ENCODE measurements at regions not wholly inside any gene's neighbourhood (a gene's known extent, or its start where the extent isn't known, plus 50 kb on each side); places are given as distances from the start of the nearest gene placed in this dataset.

DNA sequence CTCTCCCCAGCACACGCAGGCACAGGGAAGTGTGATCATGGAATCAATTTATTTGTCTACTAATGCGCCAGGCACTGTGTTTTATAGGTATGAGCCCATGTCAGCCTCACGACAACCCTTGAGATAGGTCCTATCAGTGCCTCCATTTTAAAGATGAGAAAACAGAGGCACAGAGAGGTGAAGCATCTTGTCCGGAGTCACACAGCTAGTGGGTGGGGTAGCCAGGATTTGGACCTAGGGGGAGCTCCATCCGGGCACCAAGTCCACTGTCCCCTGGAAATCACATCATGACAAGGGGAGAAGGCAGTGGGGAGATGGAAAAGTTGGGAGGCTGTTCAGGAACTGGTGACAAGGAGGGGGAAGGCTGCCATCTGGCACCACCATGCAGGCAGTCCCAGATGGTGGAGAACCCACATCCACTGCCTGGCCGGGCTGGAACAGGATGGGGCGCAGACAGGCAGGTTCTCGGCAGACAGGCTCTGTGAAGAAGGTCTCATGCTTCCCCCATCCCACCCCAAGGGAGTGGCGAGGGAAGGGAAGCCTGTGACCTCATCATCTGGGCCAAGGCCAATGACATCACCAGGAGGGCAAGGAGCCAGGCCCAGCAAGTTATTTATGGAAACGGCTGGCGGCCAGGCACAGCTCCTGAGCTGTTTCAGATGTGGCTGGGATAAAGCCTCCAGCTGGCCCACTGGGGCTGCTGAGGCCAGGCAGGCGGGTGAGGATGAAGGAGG, 126.0 kb upstream of the SDK2 start (continued):
- TF ChIP-seq MED13 (CRISPR knock-in tag; IDR thresholded peaks at IDR 0.05) (no peak), GPN1 (CRISPR knock-in tag; IDR thresholded peaks at IDR 0.05; ENCODE audit: borderline replicate concordance) (no peak), MTA3 (CRISPR knock-in tag; IDR thresholded peaks at IDR 0.05) (no peak), ZKSCAN5 (CRISPR knock-in tag; IDR thresholded peaks at IDR 0.05) (no peak), ZNF160 (CRISPR knock-in tag; IDR thresholded peaks at IDR 0.05) (no peak), MEF2D (CRISPR knock-in tag; IDR thresholded peaks at IDR 0.05) (0 out of 2 replicates have a peak, but pooled peaks have one; percentile 25)

DNA sequence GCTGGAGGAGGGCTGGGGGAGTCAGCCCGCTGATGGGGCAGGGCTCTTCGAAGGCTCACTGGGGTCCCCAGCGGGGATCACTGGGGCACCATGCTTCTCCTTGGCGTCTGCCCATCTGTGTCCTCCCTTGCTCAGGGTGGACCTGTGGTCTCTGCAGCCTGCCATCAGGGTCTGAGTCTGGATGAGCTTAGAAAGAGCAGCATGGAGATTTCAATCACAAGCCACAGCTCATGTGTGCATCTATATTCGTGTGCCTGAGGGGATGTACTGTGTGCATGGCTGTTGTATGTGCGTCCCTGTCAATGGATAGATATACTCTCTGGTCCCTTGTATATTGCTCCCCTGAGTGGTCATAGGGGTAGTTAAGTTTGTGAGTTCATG, 126.6 kb upstream of the SDK2 start:
- Histone ChIP-seq H2AFZ (ENCODE audit: low read length) (no peak overlapping the region), H3K79me2 (ENCODE audit: insufficient read depth, low read length) (no peaks in the 10 kb centered on the region), H3K4me3 (replicated peaks in 1 of 3; ENCODE audit: insufficient read depth in 1 of 3, low read depth in 2 of 3, low read length in 3 of 3) (no peak overlapping the region), H3K27ac (ENCODE audit: extremely low read length, insufficient read depth, low read length) (no peak overlapping the region), H3K4me1 (ENCODE audit: insufficient read depth, low read length) (peaks cover 10% of the 10 kb centered on the region; the same call in 1 of the 2 replicates), H3K9me3 (ENCODE audit: low read length) (no peaks in the 10 kb centered on the region), H3K36me3 (replicated peaks in 1 of 2; ENCODE audit: control insufficient read depth in 1 of 2, insufficient read depth in 2 of 2, low read length in 2 of 2) (no peaks in the 10 kb centered on the region), H4K20me1 (ENCODE audit: insufficient read depth, low read length) (no peaks in the 10 kb centered on the region), H3K9ac (ENCODE audit: insufficient read depth, low read depth, low read length) (no peak overlapping the region), H3K27me3 (ENCODE audit: control insufficient read depth in 1 of 2, insufficient read depth in 2 of 2, low read length in 2 of 2) (peaks cover 0 to 9% of the 10 kb centered on the region in 2 experiments; a peak in 2 of 5 replicates), H3K4me2 (ENCODE audit: low read depth, low read length) (no peak overlapping the region)
- in situ Hi-C loops (cut with HindIII; ENCODE audit: extremely low pct_ligation_motif_present, low pct_unique_long_range_greater_than_20kb) (no loop called here), intact Hi-C loops (cut with micrococcal nuclease; ENCODE audit: unreplicated experiment) (no loop called here)
- DNase-seq (ENCODE audit: low spot score) (no peak), FAIRE-seq (no peak), ATAC-seq (no peak)
- no TSS peak for BruUV-seq (replicated peaks)
- TF ChIP-seq MTF1 (CRISPR knock-in tag; IDR thresholded peaks at IDR 0.05) (no peak), MAFF (IDR thresholded peaks at IDR 0.05; ENCODE audit: low read depth, low read length) (no peak)
- WGBS (ENCODE audit: low lambda C conversion rate), result 46% methylated on average over 3 of the region's 6 CpGs
- POLR2A ChIA-PET, result no interaction called here
- CTCF ChIA-PET (ENCODE audit: low intra/inter-chr PET ratio, low total read pairs), result no interaction called here

Measured in HepG2 (cell line).